HG02943 (cell line): ENCODE measurements at regions not wholly inside any gene's neighbourhood (a gene's known extent, or its start where the extent isn't known, plus 50 kb on each side); places are given as distances from the start of the nearest gene placed in this dataset.

Source experiments
- ATAC-seq: cut with Tn5 transposase; IDR thresholded peaks from one replicate; pipeline ENCODE4 v1.9.1; 2021; ENCODE audit warnings: mild to moderate bottlenecking, low read depth, moderate library complexity; ENCODE audit not compliant: unreplicated experiment

GRCh38 chr6:113551168-113551567 is 306.0 kb upstream of the MARCKS start:
- ATAC-seq, result no peak

- no peak for ATAC-seq
Measured at GRCh38 chr6:113556775-113557174, 300.4 kb upstream of the MARCKS start.

- ATAC-seq, result no peak
Measured at GRCh38 chr6:113558431-113558830, 298.7 kb upstream of the MARCKS start.

- no peak for ATAC-seq
Measured at GRCh38 chr6:113558966-113559365, 298.2 kb upstream of the MARCKS start.

- no peak for ATAC-seq
Measured at GRCh38 chr6:113560376-113560775, 296.8 kb upstream of the MARCKS start.

GRCh38 chr6:113560908-113561307 is 296.2 kb upstream of the MARCKS start:
- ATAC-seq, result no peak

GRCh38 chr6:113562248-113562647 is 294.9 kb upstream of the MARCKS start:
- no peak for ATAC-seq

- no peak for ATAC-seq
Measured at GRCh38 chr6:113564371-113565171, 292.6 kb upstream of the MARCKS start.

GRCh38 chr6:113565306-113565705 is 291.8 kb upstream of the MARCKS start:
- no peak for ATAC-seq

- no peak for ATAC-seq
Measured at GRCh38 chr6:113570161-113570560, 287.0 kb upstream of the MARCKS start.

GRCh38 chr6:113570641-113571040 is 286.5 kb upstream of the MARCKS start:
- no peak for ATAC-seq

GRCh38 chr6:113574147-113574546 is 283.0 kb upstream of the MARCKS start:
- ATAC-seq, result no peak

- ATAC-seq, result no peak
Measured at GRCh38 chr6:113576310-113576709, 280.8 kb upstream of the MARCKS start.

GRCh38 chr6:113578691-113579090 is 278.5 kb upstream of the MARCKS start:
- ATAC-seq, result no peak

GRCh38 chr6:113584767-113585166 is 272.4 kb upstream of the MARCKS start:
- no peak for ATAC-seq

- ATAC-seq, result no peak
Measured at GRCh38 chr6:113585246-113585645, 271.9 kb upstream of the MARCKS start.

- no peak for ATAC-seq
Measured at GRCh38 chr6:113586413-113587077, 270.6 kb upstream of the MARCKS start.

- ATAC-seq, result no peak
Measured at GRCh38 chr6:113587078-113587699, 270.0 kb upstream of the MARCKS start.

GRCh38 chr6:113588646-113589045 is 268.5 kb upstream of the MARCKS start:
- ATAC-seq, result no peak

GRCh38 chr6:113591896-113592827 is 265.0 kb upstream of the MARCKS start:
- no peak for ATAC-seq

- ATAC-seq, result no peak
Measured at GRCh38 chr6:113594726-113595125, 262.4 kb upstream of the MARCKS start.
